ENCODE measurements at regions not wholly inside any gene's neighbourhood (a gene's known extent, or its start where the extent isn't known, plus 50 kb on each side); places are given as distances from the start of the nearest gene placed in this dataset.

DNA sequence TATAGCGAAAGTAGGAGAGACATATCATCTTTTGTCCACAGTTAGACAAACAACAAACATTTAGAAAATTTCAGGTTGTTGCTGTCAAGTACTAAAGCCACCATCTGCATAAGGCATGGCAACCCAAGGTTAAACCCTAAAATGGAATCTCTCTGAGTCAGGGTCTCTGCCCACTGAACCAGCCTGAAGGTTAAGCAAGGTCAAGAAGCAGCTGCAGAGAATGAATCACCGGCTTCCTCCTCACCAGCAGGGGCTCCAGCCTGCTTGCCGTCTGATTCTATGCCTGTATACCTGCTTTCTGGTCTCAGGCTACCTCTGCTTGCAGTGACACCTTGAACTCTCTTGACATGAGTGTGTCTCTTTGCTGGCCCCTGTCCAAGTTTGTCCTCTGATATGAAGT lies 726.2 kb upstream of the SGCG start:
- Histone ChIP-seq H3K4me1 (ENCODE audit: control insufficient read depth, insufficient read depth, low read length, poor library complexity, severe bottlenecking) (peaks cover 6% of the 10 kb centered on the region), H3K27ac (ENCODE audit: low read depth, low read length, severe bottlenecking) (no peak overlapping the region), H3K9me3 (ENCODE audit: control insufficient read depth, low read length) (no peaks in the 10 kb centered on the region), H3K36me3 (ENCODE audit: control insufficient read depth, insufficient read depth, low read length) (no peaks in the 10 kb centered on the region), H3K4me3 (ENCODE audit: extremely low read depth, insufficient read depth, low read length, poor library complexity, severe bottlenecking) (no peak overlapping the region)
- 47 to 60% methylated on average over 1 to 2 of the region's 3 CpGs for WGBS, 2 experiments (ENCODE audit: insufficient coverage in 2 of 2)

- no peaks in the 10 kb centered on the region for H3K36me3 ChIP-seq (ENCODE audit: control insufficient read depth, insufficient read depth, low read length)
- no peak overlapping the region for H3K4me3 ChIP-seq (ENCODE audit: extremely low read depth, insufficient read depth, low read length, poor library complexity, severe bottlenecking)
- WGBS, 2 experiments (ENCODE audit: insufficient coverage in 2 of 2): 60% methylated on average over 1 of the region's 2 CpGs; no CpG with 5 or more reads in 1 of the 2 experiments
- no peak overlapping the region for H3K27ac ChIP-seq (ENCODE audit: low read depth, low read length, severe bottlenecking)
- peaks cover 6% of the 10 kb centered on the region for H3K4me1 ChIP-seq (ENCODE audit: control insufficient read depth, insufficient read depth, low read length, poor library complexity, severe bottlenecking)
- H3K9me3 ChIP-seq (ENCODE audit: control insufficient read depth, low read length): no peaks in the 10 kb centered on the region
These were observed 725.7 kb upstream of the SGCG start for GRCh38 chr13:22455036-22455435.

- Histone ChIP-seq H3K4me1 (ENCODE audit: control insufficient read depth, insufficient read depth, low read length, poor library complexity, severe bottlenecking) (no peaks in the 10 kb centered on the region), H3K27ac (ENCODE audit: low read depth, low read length, severe bottlenecking) (no peak overlapping the region), H3K4me3 (ENCODE audit: extremely low read depth, insufficient read depth, low read length, poor library complexity, severe bottlenecking) (no peak overlapping the region), H3K36me3 (ENCODE audit: control insufficient read depth, insufficient read depth, low read length) (no peaks in the 10 kb centered on the region), H3K9me3 (ENCODE audit: control insufficient read depth, low read length) (no peaks in the 10 kb centered on the region)
- WGBS, 2 experiments (ENCODE audit: insufficient coverage in 2 of 2): 70 to 92% methylated on average over 2 of the region's 10 CpGs
These were observed 718.8 kb upstream of the SGCG start for GRCh38 chr13:22461854-22462490.

DNA sequence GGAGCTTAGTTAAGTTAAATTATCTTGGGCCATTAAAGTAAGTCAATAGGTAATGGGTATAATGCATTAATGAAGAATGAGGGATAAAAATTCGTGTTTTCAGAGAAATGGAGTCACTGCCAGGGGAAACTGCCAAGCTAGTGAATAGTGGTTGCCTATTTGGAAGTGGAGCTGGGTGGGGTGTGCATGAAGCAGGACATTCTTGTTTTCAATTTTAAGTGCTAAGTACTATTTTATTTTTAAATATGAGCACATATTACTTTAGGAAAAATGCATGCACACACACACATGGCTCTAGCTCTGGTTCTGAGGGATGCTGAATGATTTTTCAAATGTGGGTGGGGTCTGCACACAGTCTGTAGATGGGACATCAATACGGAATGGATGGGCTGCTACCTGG lies 717.7 kb upstream of the SGCG start:
- no peak overlapping the region for H3K27ac ChIP-seq (ENCODE audit: low read depth, low read length, severe bottlenecking)
- H3K36me3 ChIP-seq (ENCODE audit: control insufficient read depth, insufficient read depth, low read length): no peaks in the 10 kb centered on the region
- H3K4me3 ChIP-seq (ENCODE audit: extremely low read depth, insufficient read depth, low read length, poor library complexity, severe bottlenecking): no peak overlapping the region
- H3K4me1 ChIP-seq (ENCODE audit: control insufficient read depth, insufficient read depth, low read length, poor library complexity, severe bottlenecking): no peaks in the 10 kb centered on the region
- H3K9me3 ChIP-seq (ENCODE audit: control insufficient read depth, low read length): no peaks in the 10 kb centered on the region
- 53 to 67% methylated on average over 1 to 2 of the region's 2 CpGs for WGBS, 2 experiments (ENCODE audit: insufficient coverage in 2 of 2)

GRCh38 chr13:22468045-22468444 lies 712.7 kb upstream of the SGCG start:
- no peak overlapping the region for H3K4me3 ChIP-seq (ENCODE audit: extremely low read depth, insufficient read depth, low read length, poor library complexity, severe bottlenecking)
- H3K9me3 ChIP-seq (ENCODE audit: control insufficient read depth, low read length): no peaks in the 10 kb centered on the region
- no peaks in the 10 kb centered on the region for H3K36me3 ChIP-seq (ENCODE audit: control insufficient read depth, insufficient read depth, low read length)
- WGBS, 2 experiments (ENCODE audit: insufficient coverage in 2 of 2): no CpG with 5 or more reads among the region's 1 CpG
- peaks cover 12% of the 10 kb centered on the region for H3K4me1 ChIP-seq (ENCODE audit: control insufficient read depth, insufficient read depth, low read length, poor library complexity, severe bottlenecking)
- no peak overlapping the region for H3K27ac ChIP-seq (ENCODE audit: low read depth, low read length, severe bottlenecking)

DNA sequence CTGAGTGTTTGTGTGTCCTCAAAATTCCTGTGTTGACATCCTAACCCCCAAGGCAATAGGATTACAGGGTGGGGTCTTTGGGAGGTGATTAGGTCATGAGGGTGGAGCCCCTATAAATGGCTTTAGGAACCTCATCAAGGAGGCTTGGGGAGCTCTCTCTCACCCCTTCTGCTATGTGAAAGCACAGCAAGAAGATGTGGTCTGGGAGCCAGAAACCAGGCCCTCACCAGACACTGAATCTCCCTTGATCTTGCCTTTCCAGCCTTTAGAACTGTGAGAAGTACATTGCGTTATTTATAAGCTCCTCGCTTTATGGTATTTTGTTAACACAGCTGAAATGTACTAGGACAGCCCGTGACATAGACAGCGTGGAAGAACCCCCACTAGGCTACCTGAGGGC lies 712.0 kb upstream of the SGCG start:
- Histone ChIP-seq H3K27ac (ENCODE audit: low read depth, low read length, severe bottlenecking) (no peak overlapping the region), H3K36me3 (ENCODE audit: control insufficient read depth, insufficient read depth, low read length) (no peaks in the 10 kb centered on the region), H3K9me3 (ENCODE audit: control insufficient read depth, low read length) (no peaks in the 10 kb centered on the region), H3K4me1 (ENCODE audit: control insufficient read depth, insufficient read depth, low read length, poor library complexity, severe bottlenecking) (peaks cover 12% of the 10 kb centered on the region), H3K4me3 (ENCODE audit: extremely low read depth, insufficient read depth, low read length, poor library complexity, severe bottlenecking) (no peak overlapping the region)
- 41 to 75% methylated on average over 2 to 3 of the region's 4 CpGs for WGBS, 2 experiments (ENCODE audit: insufficient coverage in 2 of 2)

DNA sequence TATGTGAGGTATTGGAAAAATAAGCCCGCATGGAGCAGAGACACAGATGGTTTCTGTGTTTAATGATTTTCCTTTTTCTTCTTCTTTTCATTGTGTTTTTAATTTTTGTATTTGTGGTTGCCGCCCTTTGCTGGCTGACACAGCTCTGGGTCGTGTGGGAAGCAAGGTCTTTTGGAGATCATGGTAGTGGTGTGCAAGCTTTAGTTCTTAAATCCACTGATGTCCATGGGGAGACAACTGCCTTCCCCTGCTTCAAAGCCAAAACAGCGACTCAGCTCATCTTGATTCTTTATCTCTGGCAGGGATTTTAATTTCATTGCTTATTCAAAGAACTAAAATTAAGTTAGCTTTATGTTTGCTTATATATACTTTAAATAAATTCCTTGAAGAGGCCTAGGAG lies 711.3 kb upstream of the SGCG start:
- H3K9me3 ChIP-seq (ENCODE audit: control insufficient read depth, low read length): no peaks in the 10 kb centered on the region
- H3K4me1 ChIP-seq (ENCODE audit: control insufficient read depth, insufficient read depth, low read length, poor library complexity, severe bottlenecking): peaks cover 12% of the 10 kb centered on the region
- no peak overlapping the region for H3K4me3 ChIP-seq (ENCODE audit: extremely low read depth, insufficient read depth, low read length, poor library complexity, severe bottlenecking)
- H3K27ac ChIP-seq (ENCODE audit: low read depth, low read length, severe bottlenecking): no peak overlapping the region
- WGBS, 2 experiments (ENCODE audit: insufficient coverage in 2 of 2): no CpG with 5 or more reads among the region's 4 CpGs
- no peaks in the 10 kb centered on the region for H3K36me3 ChIP-seq (ENCODE audit: control insufficient read depth, insufficient read depth, low read length)

GRCh38 chr13:22470075-22470474 lies 710.7 kb upstream of the SGCG start:
- H3K36me3 ChIP-seq (ENCODE audit: control insufficient read depth, insufficient read depth, low read length): no peaks in the 10 kb centered on the region
- WGBS, 2 experiments (ENCODE audit: insufficient coverage in 2 of 2): 100% methylated on average over 1 of the region's 3 CpGs; no CpG with 5 or more reads in 1 of the 2 experiments
- no peaks in the 10 kb centered on the region for H3K9me3 ChIP-seq (ENCODE audit: control insufficient read depth, low read length)
- H3K4me1 ChIP-seq (ENCODE audit: control insufficient read depth, insufficient read depth, low read length, poor library complexity, severe bottlenecking): peaks cover 12% of the 10 kb centered on the region
- H3K27ac ChIP-seq (ENCODE audit: low read depth, low read length, severe bottlenecking): no peak overlapping the region
- no peak overlapping the region for H3K4me3 ChIP-seq (ENCODE audit: extremely low read depth, insufficient read depth, low read length, poor library complexity, severe bottlenecking)

GRCh38 chr13:22482496-22483000 lies 698.2 kb upstream of the SGCG start:
- H3K36me3 ChIP-seq (ENCODE audit: control insufficient read depth, insufficient read depth, low read length): no peaks in the 10 kb centered on the region
- H3K9me3 ChIP-seq (ENCODE audit: control insufficient read depth, low read length): peaks cover 4% of the 10 kb centered on the region
- H3K4me1 ChIP-seq (ENCODE audit: control insufficient read depth, insufficient read depth, low read length, poor library complexity, severe bottlenecking): no peaks in the 10 kb centered on the region
- H3K27ac ChIP-seq (ENCODE audit: low read depth, low read length, severe bottlenecking): no peak overlapping the region
- 100% methylated on average over 2 of the region's 2 CpGs; no CpG with 5 or more reads in 1 of the 2 experiments for WGBS, 2 experiments (ENCODE audit: insufficient coverage in 2 of 2)
- no peak overlapping the region for H3K4me3 ChIP-seq (ENCODE audit: extremely low read depth, insufficient read depth, low read length, poor library complexity, severe bottlenecking)

DNA sequence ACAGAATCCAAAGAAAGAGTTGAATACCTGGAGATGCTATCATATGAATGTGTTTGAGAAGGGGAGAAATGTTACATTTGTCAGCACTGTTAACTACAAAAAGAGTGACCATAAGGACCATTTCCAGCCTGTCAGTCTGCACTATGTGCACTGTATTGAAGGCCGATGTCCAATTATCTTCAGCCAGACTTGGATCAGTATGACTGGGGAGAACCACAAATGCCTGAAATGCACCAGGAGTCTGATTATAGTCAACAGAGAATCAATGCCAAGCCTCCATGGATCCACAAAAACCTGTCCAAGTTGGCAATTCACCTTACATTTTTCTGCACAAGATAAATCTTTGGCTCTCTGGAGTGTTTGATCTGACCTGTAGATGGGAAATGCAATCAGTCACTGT lies 697.5 kb upstream of the SGCG start:
- Histone ChIP-seq H3K9me3 (ENCODE audit: control insufficient read depth, low read length) (peaks cover 4% of the 10 kb centered on the region), H3K27ac (ENCODE audit: low read depth, low read length, severe bottlenecking) (no peak overlapping the region), H3K36me3 (ENCODE audit: control insufficient read depth, insufficient read depth, low read length) (no peaks in the 10 kb centered on the region), H3K4me1 (ENCODE audit: control insufficient read depth, insufficient read depth, low read length, poor library complexity, severe bottlenecking) (no peaks in the 10 kb centered on the region), H3K4me3 (ENCODE audit: extremely low read depth, insufficient read depth, low read length, poor library complexity, severe bottlenecking) (no peak overlapping the region)
- 94 to 100% methylated on average over 1 of the region's 1 CpG for WGBS, 2 experiments (ENCODE audit: insufficient coverage in 2 of 2)

GRCh38 chr13:22486490-22486889 lies 694.3 kb upstream of the SGCG start:
- Histone ChIP-seq H3K27ac (ENCODE audit: low read depth, low read length, severe bottlenecking) (no peak overlapping the region), H3K4me1 (ENCODE audit: control insufficient read depth, insufficient read depth, low read length, poor library complexity, severe bottlenecking) (no peaks in the 10 kb centered on the region), H3K36me3 (ENCODE audit: control insufficient read depth, insufficient read depth, low read length) (no peaks in the 10 kb centered on the region), H3K9me3 (ENCODE audit: control insufficient read depth, low read length) (peaks cover 3% of the 10 kb centered on the region), H3K4me3 (ENCODE audit: extremely low read depth, insufficient read depth, low read length, poor library complexity, severe bottlenecking) (no peak overlapping the region)
- no CpG with 5 or more reads among the region's 3 CpGs for WGBS, 2 experiments (ENCODE audit: insufficient coverage in 2 of 2)

Measured in mesodermal cell (in vitro differentiated cells).